MM.1S (cell line): ENCODE measurements at regions not wholly inside any gene's neighbourhood (a gene's known extent, or its start where the extent isn't known, plus 50 kb on each side); places are given as distances from the start of the nearest gene placed in this dataset.

Source experiments
- DNase-seq: peaks from one replicate; pipeline ENCODE4 v3.0.0-alpha.2; 2015
- H2AFZ ChIP-seq: fragments of 300-600 bp; sonication (generic); 2 replicates; pipeline ENCODE4 v1.6.0; 2016; ENCODE audit warnings: antibody characterized with exemption, low read length
- H3F3A ChIP-seq: fragments of 300-600 bp; sonication (generic); 2 replicates; pipeline ENCODE4 v1.6.1; 2016; ENCODE audit warnings: mild to moderate bottlenecking, antibody characterized with exemption, low read length, moderate library complexity, mixed read lengths; ENCODE audit not compliant: insufficient read depth
- H3K27ac ChIP-seq: fragments of 300-600 bp; sonication (generic); 2 replicates; pipeline ENCODE4 v1.5.1; 2016; ENCODE audit warnings: mild to moderate bottlenecking, low read length
- H3K27me3 ChIP-seq: fragments of 300-600 bp; sonication (generic); replicated peaks from 2 replicates; pipeline ENCODE4 v1.6.0; 2016; ENCODE audit warnings: low read length; ENCODE audit not compliant: insufficient read depth
- H3K36me3 ChIP-seq: fragments of 300-600 bp; sonication (generic); replicated peaks from 2 replicates; pipeline ENCODE4 v1.6.1; 2016; ENCODE audit warnings: mild to moderate bottlenecking, low read length, mixed read lengths; ENCODE audit not compliant: insufficient read depth
- H3K4me1 ChIP-seq: fragments of 300-600 bp; sonication (generic); 2 replicates; pipeline ENCODE4 v1.6.1; 2016; ENCODE audit warnings: low read length, mixed read lengths
- H3K4me2 ChIP-seq: fragments of 300-600 bp; sonication (generic); 2 replicates; pipeline ENCODE4 v1.6.0; 2016; ENCODE audit warnings: low read depth, low read length
- H3K4me3 ChIP-seq: fragments of 300-600 bp; sonication (generic); 2 replicates; pipeline ENCODE4 v1.5.1; 2016; ENCODE audit warnings: low read length, mixed read lengths
- H3K79me2 ChIP-seq: fragments of 300-600 bp; sonication (generic); 2 replicates; pipeline ENCODE4 v1.6.1; 2016; ENCODE audit warnings: mixed run types, low read length, mixed read lengths
- H3K9ac ChIP-seq: fragments of 300-600 bp; sonication (generic); 2 replicates; pipeline ENCODE4 v1.6.1; 2016; ENCODE audit warnings: low read length, mixed read lengths
- H3K9me2 ChIP-seq: fragments of 300-600 bp; sonication (generic); replicated peaks from 2 replicates; pipeline ENCODE4 v1.6.1; 2016; ENCODE audit warnings: mild to moderate bottlenecking, low read length, mixed read lengths; ENCODE audit not compliant: insufficient read depth
- H3K9me3 ChIP-seq: fragments of 300-600 bp; sonication (generic); replicated peaks from 2 replicates; pipeline ENCODE4 v1.6.1; 2016; ENCODE audit warnings: mild to moderate bottlenecking, low read length, mixed read lengths; ENCODE audit not compliant: insufficient read depth
- H4K20me1 ChIP-seq: fragments of 300-600 bp; sonication (generic); 2 replicates; pipeline ENCODE4 v1.6.1; 2016; ENCODE audit warnings: mild to moderate bottlenecking, low read length, moderate library complexity, mixed read lengths; ENCODE audit not compliant: insufficient read depth
- CTCF ChIP-seq: fragments of 300-600 bp; sonication (generic); IDR thresholded peaks from 2 replicates; pipeline ENCODE4 v1.5.1; 2016; ENCODE audit warnings: antibody characterized with exemption, low read length, mixed read lengths
- EZH2 ChIP-seq: fragments of 300-600 bp; sonication (generic); optimal IDR thresholded peaks from 2 replicates; pipeline ENCODE3; 2017; ENCODE audit warnings: low read depth, mild to moderate bottlenecking, antibody characterized with exemption, low read length, mixed read lengths
- EZH2phosphoT487 ChIP-seq: fragments of 300-600 bp; sonication (generic); IDR thresholded peaks from 2 replicates; pipeline ENCODE4 v1.6.1; 2018; ENCODE audit warnings: antibody characterized with exemption, low read length

- Histone ChIP-seq H3K79me2 (no peaks in the 10 kb centered on the region), H3K9me2 (no peaks in the 10 kb centered on the region), H4K20me1 (no peaks in the 10 kb centered on the region), H2AFZ (no peak overlapping the region), H3K9ac (no peak overlapping the region), H3F3A (no peaks in the 10 kb centered on the region), H3K27me3 (no peaks in the 10 kb centered on the region), H3K4me3 (no peak overlapping the region), H3K36me3 (no peaks in the 10 kb centered on the region), H3K4me2 (no peak overlapping the region), H3K9me3 (no peaks in the 10 kb centered on the region), H3K4me1 (peaks cover 4% of the 10 kb centered on the region; the same call in 1 of the 2 replicates), H3K27ac (no peak overlapping the region)
- TF ChIP-seq EZH2 (no peak), CTCF (no peak), EZH2phosphoT487 (no peak)
- DNase-seq, result no peak
Measured at GRCh38 chr2:217698691-217699090, 304.1 kb downstream of the TNS1 start.

- Histone ChIP-seq H3F3A (no peaks in the 10 kb centered on the region), H3K4me2 (no peak overlapping the region)
Measured at GRCh38 chr2:217695033-217695520, 307.7 kb downstream of the TNS1 start.

GRCh38 chr2:217694291-217694690 is 308.5 kb downstream of the TNS1 start:
- TF ChIP-seq EZH2phosphoT487 (no peak), CTCF (no peak), EZH2 (no peak)
- H3K4me2 ChIP-seq, result no peak overlapping the region
- no peaks in the 10 kb centered on the region for H3K79me2 ChIP-seq
- H3K4me3 ChIP-seq, result no peak overlapping the region
- no peaks in the 10 kb centered on the region for H4K20me1 ChIP-seq
- DNase-seq, result no peak
- peaks cover 4% of the 10 kb centered on the region; the same call in 1 of the 2 replicates for H3K4me1 ChIP-seq
- H2AFZ ChIP-seq, result no peak overlapping the region
- no peak overlapping the region for H3K27ac ChIP-seq
- no peaks in the 10 kb centered on the region for H3F3A ChIP-seq
- H3K9ac ChIP-seq, result no peak overlapping the region
- no peaks in the 10 kb centered on the region for H3K9me2 ChIP-seq
- no peaks in the 10 kb centered on the region for H3K36me3 ChIP-seq
- no peaks in the 10 kb centered on the region for H3K9me3 ChIP-seq
- H3K27me3 ChIP-seq, result no peaks in the 10 kb centered on the region

More at GRCh38 chr2:217695033-217695520, 307.7 kb downstream of the TNS1 start:
- Histone ChIP-seq H3K9me3 (no peaks in the 10 kb centered on the region), H3K4me1 (peaks cover 4% of the 10 kb centered on the region; the same call in 1 of the 2 replicates), H3K79me2 (no peaks in the 10 kb centered on the region), H3K9ac (no peak overlapping the region), H3K9me2 (no peaks in the 10 kb centered on the region), H3K27ac (no peak overlapping the region), H3K27me3 (no peaks in the 10 kb centered on the region), H3K36me3 (no peaks in the 10 kb centered on the region), H3K4me3 (no peak overlapping the region), H4K20me1 (no peaks in the 10 kb centered on the region), H2AFZ (no peak overlapping the region)
- no peak for TF ChIP-seq EZH2
- no peak for TF ChIP-seq EZH2phosphoT487
- TF ChIP-seq CTCF, result no peak
- DNase-seq, result peak; percentile 48
